KMS-11 (cell line): ENCODE measurements at regions not wholly inside any gene's neighbourhood (a gene's known extent, or its start where the extent isn't known, plus 50 kb on each side); places are given as distances from the start of the nearest gene placed in this dataset.

Experiments used
- H2AFZ ChIP-seq: fragments of 200-600 bp; sonication (generic); 2 replicates; pipeline ENCODE4 v1.6.1; 2016; ENCODE audit warnings: antibody characterized with exemption, mixed run types, low read depth
- H3K27ac ChIP-seq: fragments of 200-600 bp; sonication (generic); 2 replicates; pipeline ENCODE4 v1.6.1; 2016; ENCODE audit warnings: mild to moderate bottlenecking, mixed run types
- H3K27me3 ChIP-seq: fragments of 200-600 bp; sonication (generic); 2 replicates; pipeline ENCODE4 v1.6.1; 2017; ENCODE audit warnings: mild to moderate bottlenecking, low read depth, mixed run types, moderate library complexity; ENCODE audit not compliant: insufficient read depth
- H3K36me3 ChIP-seq: fragments of 200-600 bp; sonication (generic); 2 replicates; pipeline ENCODE4 v1.6.1; 2017; ENCODE audit warnings: mild to moderate bottlenecking, mixed run types; ENCODE audit not compliant: insufficient read depth
- H3K4me1 ChIP-seq: fragments of 200-600 bp; sonication (generic); 2 replicates; pipeline ENCODE4 v1.6.1; 2016; ENCODE audit warnings: mild to moderate bottlenecking, low read depth, mixed run types; ENCODE audit not compliant: poor library complexity, severe bottlenecking
- H3K4me2 ChIP-seq: fragments of 200-600 bp; sonication (generic); 2 replicates; pipeline ENCODE4 v1.7.0; 2016; ENCODE audit warnings: mild to moderate bottlenecking, mixed run types
- H3K4me3 ChIP-seq: fragments of 200-600 bp; sonication (generic); IDR thresholded peaks from 2 replicates; pipeline ENCODE4 v1.6.1; 2017; ENCODE audit warnings: low read depth, low read length, mixed read lengths; ENCODE audit not compliant: insufficient read depth
- H3K79me2 ChIP-seq: fragments of 200-600 bp; sonication (generic); 2 replicates; pipeline ENCODE4 v1.6.1; 2016; ENCODE audit warnings: low read depth, mixed run types; ENCODE audit not compliant: insufficient read depth
- H3K9ac ChIP-seq: fragments of 200-600 bp; sonication (generic); 2 replicates; pipeline ENCODE4 v1.6.1; 2016; ENCODE audit warnings: mild to moderate bottlenecking, mixed run types
- H4K20me1 ChIP-seq: fragments of 200-600 bp; sonication (generic); 2 replicates; pipeline ENCODE4 v1.6.1; 2016; ENCODE audit warnings: mild to moderate bottlenecking, mixed run types; ENCODE audit not compliant: insufficient read depth
- TF ChIP-seq, protein P1 (sequence below): fragments of 200-600 bp; sonication (generic); conservative IDR thresholded peaks from 2 replicates; pipeline ENCODE4 v1.6.1; 2017; ENCODE audit warnings: low read depth, mild to moderate bottlenecking, antibody characterized with exemption, low read length, moderate library complexity, mixed read lengths

DNA sequence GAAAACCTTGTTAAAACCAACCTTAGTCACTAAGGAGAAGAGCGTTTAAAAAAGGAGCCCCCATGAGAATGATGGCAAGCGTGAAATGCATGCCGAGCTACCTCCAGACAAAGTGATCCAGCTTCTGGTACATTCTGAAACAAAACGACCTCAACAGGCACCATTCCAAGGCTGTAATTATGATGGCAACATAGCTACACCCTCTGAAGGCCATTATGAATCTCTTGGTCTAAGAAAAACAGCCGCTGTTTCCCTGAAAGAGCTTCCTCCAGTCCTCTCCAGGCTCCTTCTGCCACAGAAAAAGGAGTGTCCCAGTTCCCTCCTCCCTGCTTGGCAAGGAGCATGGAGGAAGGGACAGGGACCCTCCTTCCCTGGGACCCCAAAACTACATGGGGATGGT lies 50.0 kb upstream of the ABLIM1 start:
- H3K4me1 ChIP-seq, result no peaks in the 10 kb centered on the region

DNA sequence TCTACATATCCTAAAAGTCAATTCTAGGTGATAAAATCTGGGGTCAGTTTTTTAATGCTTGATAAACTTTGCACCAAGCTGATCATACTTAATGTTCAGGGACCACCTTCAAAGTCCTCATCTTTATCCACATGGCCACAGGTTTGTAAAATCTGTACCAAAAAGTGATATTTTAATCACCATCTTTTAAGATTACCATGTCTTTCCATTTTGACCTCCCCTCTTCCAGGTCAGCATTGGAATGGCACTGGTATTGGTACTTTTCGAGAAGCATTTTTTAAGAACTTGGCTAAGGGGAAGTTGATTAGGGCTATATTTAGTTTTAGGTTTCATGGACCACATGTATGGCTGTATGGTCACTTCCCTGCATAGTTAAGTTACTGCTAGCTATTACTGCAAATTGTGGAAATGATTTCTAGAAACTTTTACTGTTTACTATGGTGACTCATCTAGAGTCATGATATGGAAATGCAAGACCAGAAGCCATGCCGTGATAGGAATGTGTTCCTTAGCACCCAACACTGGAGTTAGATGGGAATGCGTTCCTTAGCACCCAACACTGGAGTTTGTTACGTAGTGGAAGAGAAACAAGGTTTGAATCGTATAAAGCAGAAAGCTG lies 50.8 kb upstream of the ABLIM1 start:
- Histone ChIP-seq H3K27ac (no peak overlapping the region), H3K79me2 (no peaks in the 10 kb centered on the region), H3K4me1 (no peaks in the 10 kb centered on the region), H3K27me3 (no peaks in the 10 kb centered on the region), H3K9ac (no peak overlapping the region), H2AFZ (no peak overlapping the region), H3K4me3 (no peak overlapping the region), H3K36me3 (no peaks in the 10 kb centered on the region), H4K20me1 (no peaks in the 10 kb centered on the region), H3K4me2 (no peak overlapping the region)
- TF ChIP-seq, protein P1, sequence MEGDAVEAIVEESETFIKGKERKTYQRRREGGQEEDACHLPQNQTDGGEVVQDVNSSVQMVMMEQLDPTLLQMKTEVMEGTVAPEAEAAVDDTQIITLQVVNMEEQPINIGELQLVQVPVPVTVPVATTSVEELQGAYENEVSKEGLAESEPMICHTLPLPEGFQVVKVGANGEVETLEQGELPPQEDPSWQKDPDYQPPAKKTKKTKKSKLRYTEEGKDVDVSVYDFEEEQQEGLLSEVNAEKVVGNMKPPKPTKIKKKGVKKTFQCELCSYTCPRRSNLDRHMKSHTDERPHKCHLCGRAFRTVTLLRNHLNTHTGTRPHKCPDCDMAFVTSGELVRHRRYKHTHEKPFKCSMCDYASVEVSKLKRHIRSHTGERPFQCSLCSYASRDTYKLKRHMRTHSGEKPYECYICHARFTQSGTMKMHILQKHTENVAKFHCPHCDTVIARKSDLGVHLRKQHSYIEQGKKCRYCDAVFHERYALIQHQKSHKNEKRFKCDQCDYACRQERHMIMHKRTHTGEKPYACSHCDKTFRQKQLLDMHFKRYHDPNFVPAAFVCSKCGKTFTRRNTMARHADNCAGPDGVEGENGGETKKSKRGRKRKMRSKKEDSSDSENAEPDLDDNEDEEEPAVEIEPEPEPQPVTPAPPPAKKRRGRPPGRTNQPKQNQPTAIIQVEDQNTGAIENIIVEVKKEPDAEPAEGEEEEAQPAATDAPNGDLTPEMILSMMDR, result no peak

More for the DNA sequence above, 50.0 kb upstream of the ABLIM1 start:
- no peak overlapping the region for H2AFZ ChIP-seq
- H4K20me1 ChIP-seq, result no peaks in the 10 kb centered on the region
- no peaks in the 10 kb centered on the region for H3K27me3 ChIP-seq
- H3K27ac ChIP-seq, result no peak overlapping the region
- no peaks in the 10 kb centered on the region for H3K36me3 ChIP-seq
- H3K9ac ChIP-seq, result no peak overlapping the region
- H3K4me2 ChIP-seq, result no peak overlapping the region
- no peaks in the 10 kb centered on the region for H3K79me2 ChIP-seq
- TF ChIP-seq, protein P1, result no peak
- no peak overlapping the region for H3K4me3 ChIP-seq

DNA sequence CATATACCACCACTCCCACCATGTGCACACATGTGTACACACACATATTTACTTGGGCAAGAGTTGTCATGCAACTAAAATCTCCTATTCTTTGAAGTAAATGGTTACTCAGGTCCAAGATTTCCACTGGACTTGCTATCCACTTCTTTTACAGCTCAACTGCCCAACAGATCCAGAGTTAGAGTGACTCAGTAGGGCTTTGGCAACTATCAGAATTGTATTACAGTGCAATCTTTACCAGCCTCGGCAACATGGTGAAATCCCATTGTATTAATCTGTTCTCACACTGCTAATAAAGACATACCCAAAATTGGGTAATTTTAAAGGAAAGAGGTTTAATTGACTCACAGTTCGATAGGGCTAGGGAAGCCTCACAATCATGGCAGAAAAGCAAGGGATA lies 51.9 kb upstream of the ABLIM1 start:
- no peaks in the 10 kb centered on the region for H4K20me1 ChIP-seq
- no peak overlapping the region for H3K27ac ChIP-seq
- H2AFZ ChIP-seq, result no peak overlapping the region
- no peaks in the 10 kb centered on the region for H3K27me3 ChIP-seq
- no peaks in the 10 kb centered on the region for H3K4me1 ChIP-seq
- H3K4me2 ChIP-seq, result no peak overlapping the region
- no peaks in the 10 kb centered on the region for H3K36me3 ChIP-seq
- TF ChIP-seq, protein P1, result no peak
- no peak overlapping the region for H3K9ac ChIP-seq
- no peak overlapping the region for H3K4me3 ChIP-seq
- no peaks in the 10 kb centered on the region for H3K79me2 ChIP-seq

DNA sequence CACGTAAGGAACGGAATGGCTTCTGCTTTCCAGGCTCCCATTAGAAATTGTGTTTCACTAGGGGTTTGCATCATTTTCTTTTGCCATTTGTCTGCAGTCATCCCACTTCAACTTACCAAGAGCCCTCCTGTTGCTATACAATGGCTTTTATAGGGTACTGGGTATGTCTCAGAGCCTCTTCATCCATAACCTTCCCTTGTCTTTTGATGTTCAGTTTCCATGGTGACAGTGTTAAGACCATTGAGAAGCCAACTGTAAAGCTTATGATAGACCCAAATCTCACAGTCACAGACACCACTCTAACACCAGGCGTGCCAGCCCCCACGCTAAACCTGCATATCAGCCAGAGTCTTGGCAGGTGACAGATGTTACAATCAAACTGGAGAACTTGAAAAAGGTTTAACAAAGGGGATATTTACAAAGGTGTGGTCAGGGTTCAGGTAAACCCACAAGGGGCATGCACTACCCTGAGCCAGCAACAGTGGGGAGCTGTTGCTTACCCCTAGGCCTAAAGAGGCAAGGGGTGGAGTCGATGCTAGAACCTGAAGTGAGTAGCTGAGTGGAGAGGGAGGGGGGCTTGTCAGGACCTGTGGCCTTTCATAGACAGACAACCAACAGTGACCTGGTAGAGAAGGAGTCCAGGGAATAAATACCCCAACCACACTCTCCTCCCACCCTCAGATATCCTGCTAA lies 53.2 kb upstream of the ABLIM1 start:
- Histone ChIP-seq H3K4me2 (no peak overlapping the region), H3K27ac (no peak overlapping the region), H3K9ac (no peak overlapping the region), H3K36me3 (no peaks in the 10 kb centered on the region), H2AFZ (no peak overlapping the region), H3K4me1 (no peaks in the 10 kb centered on the region), H3K4me3 (no peak overlapping the region), H3K27me3 (no peaks in the 10 kb centered on the region), H4K20me1 (no peaks in the 10 kb centered on the region), H3K79me2 (no peaks in the 10 kb centered on the region)
- TF ChIP-seq, protein P1, result no peak
